ENCODE measurements at regions not wholly inside any gene's neighbourhood (a gene's known extent, or its start where the extent isn't known, plus 50 kb on each side); places are given as distances from the start of the nearest gene placed in this dataset.
"Not testable (repeated sequence)": the region's sequence is repeated elsewhere in the genome, so short reads cannot be mapped to it uniquely, and the experiment has no call there.

DNA sequence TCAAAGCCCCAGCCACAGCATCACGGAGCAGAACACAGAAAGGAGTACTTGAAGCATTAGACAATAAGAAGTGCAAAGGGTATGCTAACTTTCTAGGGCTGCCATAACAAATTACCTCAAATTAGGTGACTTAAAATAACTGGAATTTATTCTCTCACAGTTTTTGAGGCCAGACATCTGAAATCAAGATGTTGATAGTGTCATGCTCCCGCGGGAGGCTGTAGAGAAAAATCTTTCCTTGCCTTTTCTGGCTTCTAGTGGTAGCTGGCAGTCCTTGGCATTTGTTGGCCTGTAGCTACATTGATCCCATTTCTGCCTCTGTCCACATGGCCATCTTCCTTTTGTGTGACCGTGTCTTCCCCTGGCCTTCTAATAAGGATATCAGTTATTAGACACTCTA is 51.9 kb upstream of the SPDL1 start:
- Histone ChIP-seq H3K9ac (ENCODE audit: low read length in 2 of 2) (no peak overlapping the region), H3K4me1 (ENCODE audit: control insufficient read depth, insufficient read depth, low read length) (peaks cover 5% of the 10 kb centered on the region), H3K27ac (ENCODE audit: low read length) (no peak overlapping the region), H3K27me3 (ENCODE audit: control insufficient read depth in 1 of 2, insufficient read depth in 2 of 2, low read length in 2 of 2) (no peaks in the 10 kb centered on the region), H3K9me3 (ENCODE audit: control insufficient read depth in 2 of 2, low read length in 2 of 2) (no peaks in the 10 kb centered on the region), H3K36me3 (ENCODE audit: control insufficient read depth in 2 of 2, insufficient read depth in 2 of 2, low read length in 2 of 2) (no peaks in the 10 kb centered on the region), H3K4me3 (ENCODE audit: low read length in 2 of 2) (no peak overlapping the region)

DNA sequence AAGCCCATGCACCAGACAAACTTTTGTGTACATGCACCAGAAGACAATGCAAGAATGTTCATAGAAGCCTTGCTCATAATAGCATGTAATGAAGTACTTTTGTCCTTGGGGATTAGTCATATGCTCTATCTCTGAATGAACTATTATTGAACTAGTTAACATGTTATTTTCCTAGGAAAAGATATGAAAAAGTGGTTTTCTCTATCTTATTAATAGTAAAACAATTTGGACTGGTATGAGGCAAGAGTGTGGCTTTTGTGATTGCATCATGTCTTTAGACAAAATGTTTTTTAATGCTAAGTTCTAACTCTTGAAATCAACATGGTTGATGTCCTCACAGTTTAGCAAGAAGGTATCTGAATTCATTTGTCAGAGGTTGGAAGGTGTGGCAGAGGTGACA is 55.7 kb upstream of the SPDL1 start:
- Histone ChIP-seq H3K36me3 (ENCODE audit: control insufficient read depth in 2 of 2, insufficient read depth in 2 of 2, low read length in 2 of 2) (no peaks in the 10 kb centered on the region), H3K4me1 (ENCODE audit: control insufficient read depth, insufficient read depth, low read length) (no peaks in the 10 kb centered on the region), H3K27ac (ENCODE audit: low read length) (no peak overlapping the region), H3K9me3 (ENCODE audit: control insufficient read depth in 2 of 2, low read length in 2 of 2) (no peaks in the 10 kb centered on the region), H3K4me3 (ENCODE audit: low read length in 2 of 2) (no peak overlapping the region), H3K27me3 (ENCODE audit: control insufficient read depth in 1 of 2, insufficient read depth in 2 of 2, low read length in 2 of 2) (no peaks in the 10 kb centered on the region), H3K9ac (ENCODE audit: low read length in 2 of 2) (no peak overlapping the region)

DNA sequence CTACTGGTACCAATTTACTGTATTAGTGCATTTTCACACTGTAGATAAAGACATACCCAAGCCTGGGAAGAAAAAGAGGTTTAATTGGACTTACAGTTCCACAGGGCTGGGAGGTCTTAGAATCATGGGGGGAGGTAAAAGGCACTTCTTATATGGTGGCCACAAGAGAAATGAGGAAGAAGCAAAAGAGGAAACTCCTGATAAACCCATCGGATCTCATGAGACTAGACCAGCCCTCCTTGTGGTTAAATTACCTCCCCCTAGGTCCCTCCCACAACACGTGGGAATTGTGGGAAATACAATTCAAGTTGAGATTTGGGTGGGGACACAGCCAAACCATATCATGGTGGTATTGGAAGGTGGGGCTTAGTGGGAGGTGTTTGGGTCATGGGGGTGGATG is 56.5 kb upstream of the SPDL1 start:
- no peaks in the 10 kb centered on the region for H3K36me3 ChIP-seq (ENCODE audit: control insufficient read depth in 2 of 2, insufficient read depth in 2 of 2, low read length in 2 of 2)
- H3K27ac ChIP-seq (ENCODE audit: low read length), result no peak overlapping the region
- no peak overlapping the region for H3K4me3 ChIP-seq (ENCODE audit: low read length in 2 of 2)
- H3K4me1 ChIP-seq (ENCODE audit: control insufficient read depth, insufficient read depth, low read length), result no peaks in the 10 kb centered on the region
- no peaks in the 10 kb centered on the region for H3K9me3 ChIP-seq (ENCODE audit: control insufficient read depth in 2 of 2, low read length in 2 of 2)
- H3K9ac ChIP-seq (ENCODE audit: low read length in 2 of 2), result no peak overlapping the region
- H3K27me3 ChIP-seq (ENCODE audit: control insufficient read depth in 1 of 2, insufficient read depth in 2 of 2, low read length in 2 of 2), result no peaks in the 10 kb centered on the region

DNA sequence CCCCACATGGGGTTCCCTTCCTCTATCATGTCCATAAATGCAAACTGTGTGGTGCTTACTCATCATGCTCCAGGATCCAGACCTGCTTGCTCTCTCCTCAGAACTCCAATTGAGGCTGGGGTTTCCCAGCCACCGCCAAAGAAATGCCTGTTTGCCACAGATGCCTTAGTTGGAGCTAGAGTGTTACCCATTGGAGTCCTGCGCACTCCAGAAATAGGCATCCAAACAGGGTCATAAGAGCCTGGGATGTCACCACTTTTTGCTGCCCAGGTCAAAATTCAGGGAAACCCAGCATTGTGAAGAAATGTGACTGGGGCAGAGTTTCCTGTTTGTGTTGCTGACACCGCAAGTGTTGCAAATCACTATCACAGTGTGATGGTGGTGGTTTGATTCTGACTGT is 60.7 kb upstream of the SPDL1 start:
- H3K9me3 ChIP-seq (ENCODE audit: control insufficient read depth in 2 of 2, low read length in 2 of 2), result no peaks in the 10 kb centered on the region
- no peak overlapping the region for H3K27ac ChIP-seq (ENCODE audit: low read length)
- peaks cover 3% of the 10 kb centered on the region for H3K4me1 ChIP-seq (ENCODE audit: control insufficient read depth, insufficient read depth, low read length)
- H3K36me3 ChIP-seq (ENCODE audit: control insufficient read depth in 2 of 2, insufficient read depth in 2 of 2, low read length in 2 of 2), result no peaks in the 10 kb centered on the region
- H3K4me3 ChIP-seq (ENCODE audit: low read length in 2 of 2), result no peak overlapping the region
- H3K9ac ChIP-seq (ENCODE audit: low read length in 2 of 2), result no peak overlapping the region
- no peaks in the 10 kb centered on the region for H3K27me3 ChIP-seq (ENCODE audit: control insufficient read depth in 1 of 2, insufficient read depth in 2 of 2, low read length in 2 of 2)

DNA sequence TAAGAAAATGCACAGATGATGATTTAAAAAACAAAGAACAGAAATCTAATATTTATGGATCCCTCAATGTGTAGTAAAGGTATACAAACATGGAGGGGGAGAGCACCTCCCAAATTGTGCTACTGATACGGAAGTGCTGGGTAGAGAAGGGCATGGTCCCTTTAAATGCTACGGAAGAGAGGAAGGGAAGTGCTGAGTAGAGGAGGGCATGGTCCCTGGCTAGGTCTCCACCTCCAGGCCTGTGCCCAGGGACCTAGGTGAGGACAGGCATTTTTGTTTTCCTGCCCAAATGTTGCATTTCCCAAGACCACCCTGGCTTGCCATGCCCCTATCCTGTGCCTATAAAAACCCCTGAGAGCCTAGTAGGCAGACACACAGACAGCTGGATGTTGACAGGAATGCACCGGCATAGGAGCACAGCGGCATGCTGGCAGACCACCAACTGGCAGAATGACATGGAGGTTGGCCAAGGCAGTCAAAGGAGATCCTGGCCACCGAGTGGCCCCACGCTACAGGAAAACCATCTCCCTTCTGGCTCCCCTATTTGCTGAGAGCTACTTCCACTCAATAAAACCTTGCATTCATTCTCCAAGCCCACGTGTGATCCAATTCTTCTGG is 62.1 kb upstream of the SPDL1 start:
- Histone ChIP-seq H3K27me3 (ENCODE audit: control insufficient read depth in 1 of 2, insufficient read depth in 2 of 2, low read length in 2 of 2) (no peaks in the 10 kb centered on the region), H3K9ac (ENCODE audit: low read length in 2 of 2) (no peak overlapping the region), H3K27ac (ENCODE audit: low read length) (no peak overlapping the region), H3K4me3 (ENCODE audit: low read length in 2 of 2) (no peak overlapping the region), H3K4me1 (ENCODE audit: control insufficient read depth, insufficient read depth, low read length) (peaks cover 3% of the 10 kb centered on the region), H3K36me3 (ENCODE audit: control insufficient read depth in 2 of 2, insufficient read depth in 2 of 2, low read length in 2 of 2) (no peaks in the 10 kb centered on the region), H3K9me3 (ENCODE audit: control insufficient read depth in 2 of 2, low read length in 2 of 2) (no peaks in the 10 kb centered on the region)

DNA sequence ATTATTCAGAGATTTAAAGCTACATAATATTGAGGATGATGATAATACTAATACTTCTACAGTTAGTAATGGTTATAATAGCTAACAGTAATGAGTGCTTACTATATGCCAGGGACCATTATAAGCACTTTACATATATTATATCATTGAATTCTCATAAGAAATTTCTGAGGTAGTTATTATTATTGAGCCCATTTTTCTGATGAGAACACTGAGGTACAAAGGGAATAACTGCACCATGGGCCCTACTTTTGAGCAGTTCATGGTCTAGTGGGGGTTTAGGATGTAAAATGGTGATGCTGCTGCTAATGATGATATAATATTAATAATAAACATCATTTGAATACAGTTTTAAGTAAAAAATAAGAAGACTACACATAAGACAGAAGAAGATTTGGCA is 64.2 kb upstream of the SPDL1 start:
- no peaks in the 10 kb centered on the region for H3K27me3 ChIP-seq (ENCODE audit: control insufficient read depth in 1 of 2, insufficient read depth in 2 of 2, low read length in 2 of 2)
- H3K4me1 ChIP-seq (ENCODE audit: control insufficient read depth, insufficient read depth, low read length), result peaks cover 3% of the 10 kb centered on the region
- no peaks in the 10 kb centered on the region for H3K9me3 ChIP-seq (ENCODE audit: control insufficient read depth in 2 of 2, low read length in 2 of 2)
- H3K27ac ChIP-seq (ENCODE audit: low read length), result no peak overlapping the region
- no peak overlapping the region for H3K9ac ChIP-seq (ENCODE audit: low read length in 2 of 2)
- no peak overlapping the region for H3K4me3 ChIP-seq (ENCODE audit: low read length in 2 of 2)
- H3K36me3 ChIP-seq (ENCODE audit: control insufficient read depth in 2 of 2, insufficient read depth in 2 of 2, low read length in 2 of 2), result no peaks in the 10 kb centered on the region

DNA sequence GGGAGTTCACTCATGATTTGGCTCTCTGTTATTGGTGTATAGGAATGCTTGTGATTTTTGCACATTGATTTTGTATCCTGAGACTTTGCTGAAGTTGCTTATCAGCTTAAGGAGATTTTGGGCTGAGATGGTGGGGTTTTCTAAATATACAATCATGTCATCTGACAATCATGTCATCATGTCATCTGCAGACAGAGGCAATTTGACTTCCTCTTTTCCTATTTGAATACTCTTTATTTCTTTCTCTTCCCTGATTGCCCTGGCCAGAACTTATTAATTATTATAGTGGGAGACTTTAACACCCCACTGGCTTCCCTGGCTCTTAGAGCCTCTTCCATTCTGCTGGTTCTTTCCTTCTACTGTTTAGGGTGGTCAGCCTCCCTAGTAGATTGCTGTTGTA is 64.8 kb upstream of the SPDL1 start:
- H3K27ac ChIP-seq (ENCODE audit: low read length); H3K9me3 ChIP-seq (ENCODE audit: control insufficient read depth in 2 of 2, low read length in 2 of 2); H3K27me3 ChIP-seq (ENCODE audit: control insufficient read depth in 1 of 2, insufficient read depth in 2 of 2, low read length in 2 of 2); H3K4me1 ChIP-seq (ENCODE audit: control insufficient read depth, insufficient read depth, low read length); H3K4me3 ChIP-seq (ENCODE audit: low read length in 2 of 2); H3K36me3 ChIP-seq (ENCODE audit: control insufficient read depth in 2 of 2, insufficient read depth in 2 of 2, low read length in 2 of 2); H3K9ac ChIP-seq (ENCODE audit: low read length in 2 of 2): not testable (repeated sequence)

DNA sequence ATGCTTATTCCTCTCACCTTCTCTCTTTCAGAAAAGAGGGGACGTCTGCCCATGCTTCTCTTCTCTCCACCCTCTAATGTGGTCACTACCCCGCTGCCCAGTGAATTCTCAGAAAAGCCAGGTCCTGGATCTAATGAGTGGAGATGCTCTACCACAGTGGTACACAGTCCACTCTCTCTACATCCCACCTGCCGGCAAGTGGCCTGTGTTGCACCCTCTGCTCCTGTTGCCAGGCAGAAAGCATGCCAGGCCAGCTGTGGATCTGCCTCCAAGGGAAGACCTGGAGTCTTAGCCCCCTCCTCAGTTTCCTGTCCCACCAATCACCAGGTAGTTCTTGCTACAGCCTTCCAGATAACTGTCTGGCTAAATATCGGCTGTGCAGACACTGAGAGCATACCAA is 71.2 kb upstream of the SPDL1 start:
- Histone ChIP-seq H3K9ac (ENCODE audit: low read length in 2 of 2) (no peak overlapping the region), H3K9me3 (ENCODE audit: control insufficient read depth in 2 of 2, low read length in 2 of 2) (no peaks in the 10 kb centered on the region), H3K27me3 (ENCODE audit: control insufficient read depth in 1 of 2, insufficient read depth in 2 of 2, low read length in 2 of 2) (no peaks in the 10 kb centered on the region), H3K36me3 (ENCODE audit: control insufficient read depth in 2 of 2, insufficient read depth in 2 of 2, low read length in 2 of 2) (no peaks in the 10 kb centered on the region), H3K4me1 (ENCODE audit: control insufficient read depth, insufficient read depth, low read length) (no peaks in the 10 kb centered on the region), H3K4me3 (ENCODE audit: low read length in 2 of 2) (no peak overlapping the region), H3K27ac (ENCODE audit: low read length) (no peak overlapping the region)

DNA sequence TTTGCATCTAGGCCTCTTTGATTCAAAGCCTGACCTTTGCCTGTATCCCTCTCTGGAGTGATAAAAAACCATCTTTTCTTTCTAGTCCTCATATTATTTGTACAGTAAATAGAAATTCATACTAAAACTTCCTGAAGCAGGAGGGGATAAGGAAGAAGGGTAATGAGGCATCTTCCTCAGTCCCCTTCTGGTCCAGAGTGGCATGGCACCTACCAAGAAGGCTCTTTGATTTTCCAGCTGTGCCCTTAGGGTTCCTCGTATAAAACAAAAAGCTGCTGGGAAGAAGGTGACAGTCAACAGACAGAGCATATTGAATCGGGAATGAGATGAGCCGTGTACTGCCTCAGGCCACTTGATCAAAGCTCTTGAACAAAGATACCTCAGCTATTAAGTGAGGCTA is 71.9 kb upstream of the SPDL1 start:
- Histone ChIP-seq H3K4me1 (ENCODE audit: control insufficient read depth, insufficient read depth, low read length) (no peaks in the 10 kb centered on the region), H3K27ac (ENCODE audit: low read length) (no peak overlapping the region), H3K27me3 (ENCODE audit: control insufficient read depth in 1 of 2, insufficient read depth in 2 of 2, low read length in 2 of 2) (peaks cover 0 to 2% of the 10 kb centered on the region in 2 donors), H3K36me3 (ENCODE audit: control insufficient read depth in 2 of 2, insufficient read depth in 2 of 2, low read length in 2 of 2) (no peaks in the 10 kb centered on the region), H3K9me3 (ENCODE audit: control insufficient read depth in 2 of 2, low read length in 2 of 2) (no peaks in the 10 kb centered on the region), H3K4me3 (ENCODE audit: low read length in 2 of 2) (no peak overlapping the region), H3K9ac (ENCODE audit: low read length in 2 of 2) (no peak overlapping the region)

DNA sequence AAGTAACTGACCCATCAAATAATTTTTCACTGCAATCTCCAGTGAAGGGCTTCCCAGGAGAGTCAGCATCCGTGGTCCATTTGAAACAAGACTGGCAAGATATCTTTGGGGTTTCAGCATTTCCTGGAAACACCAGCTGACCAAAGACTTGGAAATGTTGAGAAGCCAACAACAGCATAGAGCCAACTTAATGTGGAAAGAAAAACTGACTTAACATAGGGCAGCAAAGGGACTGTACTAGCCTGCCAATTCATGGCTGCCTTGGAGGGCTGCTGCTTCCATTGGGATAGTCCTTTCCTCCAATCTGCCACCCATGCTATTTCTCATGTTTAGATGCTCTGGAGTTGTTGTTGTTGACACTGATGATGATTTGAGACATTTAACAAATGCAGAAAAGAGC is 76.5 kb upstream of the SPDL1 start:
- Histone ChIP-seq H3K4me1 (ENCODE audit: control insufficient read depth, insufficient read depth, low read length) (no peaks in the 10 kb centered on the region), H3K9ac (ENCODE audit: low read length in 2 of 2) (no peak overlapping the region), H3K27ac (ENCODE audit: low read length) (no peak overlapping the region)

DNA sequence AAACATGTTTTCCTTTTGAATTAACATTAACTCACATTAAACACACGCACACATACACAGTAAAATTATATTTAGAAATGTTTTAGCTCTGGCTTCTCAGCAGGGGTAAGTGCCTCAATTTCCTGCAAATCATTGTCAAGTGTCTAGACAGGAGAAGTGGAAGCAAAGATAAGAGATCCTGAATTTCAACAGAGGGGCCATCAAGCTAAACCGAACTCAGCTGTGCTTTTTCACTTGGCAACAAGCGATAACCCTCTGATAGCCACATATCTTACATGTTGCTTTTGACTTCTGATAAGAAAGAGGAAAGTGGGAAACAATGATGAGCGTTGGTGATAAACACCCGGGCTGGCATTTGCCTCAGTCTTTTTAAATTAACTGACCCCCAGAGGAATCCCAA is 79.7 kb upstream of the SPDL1 start:
- Histone ChIP-seq H3K27me3 (ENCODE audit: control insufficient read depth in 1 of 2, insufficient read depth in 2 of 2, low read length in 2 of 2) (peaks cover 0 to 2% of the 10 kb centered on the region in 2 donors), H3K27ac (ENCODE audit: low read length) (no peak overlapping the region), H3K9me3 (ENCODE audit: control insufficient read depth in 2 of 2, low read length in 2 of 2) (no peaks in the 10 kb centered on the region), H3K4me3 (ENCODE audit: low read length in 2 of 2) (no peak overlapping the region), H3K4me1 (ENCODE audit: control insufficient read depth, insufficient read depth, low read length) (no peaks in the 10 kb centered on the region), H3K9ac (ENCODE audit: low read length in 2 of 2) (no peak overlapping the region), H3K36me3 (ENCODE audit: control insufficient read depth in 2 of 2, insufficient read depth in 2 of 2, low read length in 2 of 2) (no peaks in the 10 kb centered on the region)

More for the DNA sequence above, 76.5 kb upstream of the SPDL1 start:
- no peak overlapping the region for H3K4me3 ChIP-seq (ENCODE audit: low read length in 2 of 2)
- no peaks in the 10 kb centered on the region for H3K9me3 ChIP-seq (ENCODE audit: control insufficient read depth in 2 of 2, low read length in 2 of 2)
- H3K36me3 ChIP-seq (ENCODE audit: control insufficient read depth in 2 of 2, insufficient read depth in 2 of 2, low read length in 2 of 2), result no peaks in the 10 kb centered on the region
- peaks cover 0 to 2% of the 10 kb centered on the region in 2 donors for H3K27me3 ChIP-seq (ENCODE audit: control insufficient read depth in 1 of 2, insufficient read depth in 2 of 2, low read length in 2 of 2)

All from stomach smooth muscle (tissue), 2 donors.